Uterus (tissue), 2 donors: ENCODE measurements at regions not wholly inside any gene's neighbourhood (a gene's known extent, or its start where the extent isn't known, plus 50 kb on each side); places are given as distances from the start of the nearest gene placed in this dataset.

Experiments
- CTCF ChIP-seq, 4 experiments: fragments of 200-600 bp in 2 of 4; fragments of 450-650 bp in 2 of 4; sonication (generic) in 2 of 4; IDR thresholded peaks; one replicate each; pipeline ENCODE4 v1.5.1; 2016 to 2019; ENCODE audit warnings: antibody characterized with exemption in 4 of 4, mild to moderate bottlenecking in 2 of 4, moderate library complexity in 1 of 4
- POLR2A ChIP-seq, 2 donors: fragments of 450-650 bp; IDR thresholded peaks; one replicate each; pipeline ENCODE4 v1.6.1; 2016; ENCODE audit warnings: antibody characterized with exemption in 2 of 2, mild to moderate bottlenecking in 1 of 2, moderate library complexity in 1 of 2

- TF ChIP-seq CTCF (IDR thresholded peaks at IDR 0.05), result no peak
- no peak for TF ChIP-seq POLR2A (IDR thresholded peaks at IDR 0.05)
These were observed 148.3 kb downstream of the KATNIP start for GRCh38 chr16:27698266-27698665.
